Liver (tissue), 8 donors: ENCODE measurements at regions not wholly inside any gene's neighbourhood (a gene's known extent, or its start where the extent isn't known, plus 50 kb on each side); places are given as distances from the start of the nearest gene placed in this dataset.

Experiments
- DNase-seq: peaks from one replicate; pipeline ENCODE4 v3.0.0-alpha.2; 2017; ENCODE audit warnings: low spot score
- H3K27ac ChIP-seq, 2 donors: one replicate each; pipeline ENCODE4 v1.7.0; 2013; ENCODE audit warnings: inconsistent platforms in 2 of 2, low read length in 2 of 2, control low read depth in 1 of 2, low read depth in 1 of 2, mild to moderate bottlenecking in 1 of 2
- H3K27me3 ChIP-seq, 4 donors: one replicate each; pipeline versions ENCODE4 v1.6.1 to v1.7.0; 2013; ENCODE audit warnings: low read length in 3 of 4, inconsistent platforms in 1 of 4, mild to moderate bottlenecking in 1 of 4, moderate library complexity in 1 of 4; ENCODE audit not compliant: control insufficient read depth in 4 of 4, insufficient read depth in 4 of 4
- H3K36me3 ChIP-seq, 4 donors: one replicate each; pipeline versions ENCODE4 v1.6.1 to v1.7.0; 2013; ENCODE audit warnings: low read length in 3 of 4, mild to moderate bottlenecking in 3 of 4, low read depth in 1 of 4, moderate library complexity in 1 of 4; ENCODE audit not compliant: control insufficient read depth in 4 of 4, insufficient read depth in 3 of 4
- H3K4me1 ChIP-seq, 4 donors: one replicate each; pipeline versions ENCODE4 v1.6.1 to v1.7.0; 2013; ENCODE audit warnings: low read length in 3 of 4, mild to moderate bottlenecking in 3 of 4, moderate library complexity in 1 of 4; ENCODE audit not compliant: control insufficient read depth in 4 of 4, insufficient read depth in 4 of 4
- H3K4me3 ChIP-seq, 3 donors: one replicate each; pipeline versions ENCODE4 v1.6.1 to v1.7.0; 2013; ENCODE audit warnings: low read length in 3 of 3, control low read depth in 1 of 3, low read depth in 1 of 3, mild to moderate bottlenecking in 1 of 3
- H3K9ac ChIP-seq, 2 donors: one replicate each; pipeline ENCODE4 v1.7.0; 2013; ENCODE audit warnings: low read length in 2 of 2, mild to moderate bottlenecking in 2 of 2, moderate library complexity in 2 of 2, control low read depth in 1 of 2, low read depth in 1 of 2
- H3K9me3 ChIP-seq, 4 donors: one replicate each; pipeline versions ENCODE4 v1.6.1 to v1.7.0; 2013; ENCODE audit warnings: low read length in 3 of 4; ENCODE audit not compliant: control insufficient read depth in 4 of 4
- CTCF ChIP-seq: fragments of 150-350 bp; IDR thresholded peaks from 2 replicates; pipeline ENCODE4 v1.5.1; 2017; ENCODE audit warnings: improper control_type of control experiment, low read depth, low read length; ENCODE audit not compliant: missing input control
- EGR1 ChIP-seq, 2 donors: IDR thresholded peaks; 2 replicates each; pipeline ENCODE4 v1.6.1; 2016 to 2018; ENCODE audit warnings: antibody characterized with exemption in 2 of 2, low read depth in 2 of 2
- FOXA1 ChIP-seq: IDR thresholded peaks from 2 replicates; pipeline ENCODE4 v1.6.1; 2016; ENCODE audit warnings: antibody characterized with exemption
- FOXA2 ChIP-seq: IDR thresholded peaks from 2 replicates; pipeline ENCODE4 v1.6.1; 2016; ENCODE audit warnings: antibody characterized with exemption
- JUND ChIP-seq, 2 donors: IDR thresholded peaks; 2 replicates each; pipeline ENCODE4 v1.6.1; 2016; ENCODE audit warnings: antibody characterized with exemption in 2 of 2
- MAX ChIP-seq: IDR thresholded peaks from 2 replicates; pipeline ENCODE4 v1.6.1; 2016; ENCODE audit warnings: antibody characterized with exemption
- NR2F2 ChIP-seq: IDR thresholded peaks from 2 replicates; pipeline ENCODE4 v1.6.1; 2016; ENCODE audit warnings: antibody characterized with exemption
- RAD21 ChIP-seq, 2 donors: IDR thresholded peaks; 2 replicates each; pipeline ENCODE4 v1.6.1; 2016; ENCODE audit warnings: antibody characterized with exemption in 2 of 2, mild to moderate bottlenecking in 2 of 2
- REST ChIP-seq: IDR thresholded peaks from 2 replicates; pipeline ENCODE4 v1.6.1; 2016; ENCODE audit warnings: antibody characterized with exemption, mild to moderate bottlenecking
- RXRA ChIP-seq, 2 donors: IDR thresholded peaks; 2 replicates each; pipeline ENCODE4 v1.6.1; 2017 to 2018; ENCODE audit warnings: antibody characterized with exemption in 2 of 2, mild to moderate bottlenecking in 1 of 2
- SP1 ChIP-seq: IDR thresholded peaks from 2 replicates; pipeline ENCODE4 v1.6.1; 2018; ENCODE audit warnings: antibody characterized with exemption, mild to moderate bottlenecking
- TAF1 ChIP-seq: conservative IDR thresholded peaks from 2 replicates; pipeline ENCODE4 v1.6.1; 2016; ENCODE audit warnings: antibody characterized with exemption, mild to moderate bottlenecking
- YY1 ChIP-seq: IDR thresholded peaks from 2 replicates; pipeline ENCODE4 v1.6.1; 2016; ENCODE audit warnings: antibody characterized with exemption, mild to moderate bottlenecking
- WGBS: extraction: QIAGEN DNeasy Blood & Tissue Kit; methylation state at CpG from one replicate; pipeline ENCODE4 v1.1.7; 2013; 5-methylcytosine and 5-hydroxymethylcytosine counted together
- donor health status: healthy.
- donor health status: healthy.
- donor health status: healthy.
- donor health status: healthy.
- donor health status: healthy.

DNA sequence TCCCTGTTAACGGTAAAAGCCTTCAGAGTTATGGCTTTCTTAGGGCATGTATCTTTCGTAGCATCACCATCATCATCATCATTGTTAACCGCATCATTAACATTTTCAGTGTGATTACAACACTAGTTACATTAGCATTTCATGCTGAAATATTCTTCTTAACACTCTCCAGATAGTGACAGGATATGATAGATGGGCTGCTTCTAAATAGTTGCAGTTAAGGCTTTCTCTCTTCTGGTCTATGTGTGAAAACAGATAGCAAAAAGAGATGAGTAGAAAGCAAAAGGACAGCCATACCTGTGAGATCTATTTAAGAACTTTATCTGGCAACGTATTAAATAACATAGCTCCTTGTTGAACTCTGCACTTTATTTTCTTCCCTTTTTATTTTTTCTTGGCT lies 1069.8 kb downstream of the ADGRL3 start:
- TF ChIP-seq JUND (IDR thresholded peaks at IDR 0.05) (no peak), TAF1 (no peak), YY1 (no peak)
- no peak for DNase-seq
- Histone ChIP-seq H3K4me3 (no peak overlapping the region), H3K36me3 (no peaks in the 10 kb centered on the region), H3K9me3 (no peaks in the 10 kb centered on the region), H3K27me3 (no peaks in the 10 kb centered on the region), H3K4me1 (no peaks in the 10 kb centered on the region), H3K9ac (no peak overlapping the region), H3K27ac (no peak overlapping the region)
- 86% methylated on average over 4 of the region's 4 CpGs for WGBS

DNA sequence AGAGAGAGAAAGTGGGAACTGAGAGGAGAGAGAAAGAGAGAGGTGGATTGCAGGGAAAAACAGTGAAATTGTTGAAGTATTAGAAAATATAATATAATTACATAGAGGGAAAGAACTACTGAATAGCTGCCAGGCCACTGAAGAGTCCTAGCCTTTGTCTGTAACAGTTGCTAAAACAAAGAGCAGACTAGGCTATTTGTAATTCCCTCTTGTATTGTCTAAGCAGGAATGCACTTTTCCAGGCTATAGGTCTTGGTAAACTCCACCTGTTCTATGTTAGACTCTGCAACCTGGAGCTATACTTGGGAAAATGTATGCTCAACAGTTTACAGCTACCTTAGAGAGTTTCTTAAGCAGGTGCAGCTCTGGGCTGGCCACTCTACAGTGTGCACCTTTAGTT lies 1063.3 kb downstream of the ADGRL3 start:
- no peak for TF ChIP-seq EGR1 (IDR thresholded peaks at IDR 0.05; ENCODE audit: low read depth in 2 of 2)
- TF ChIP-seq JUND (IDR thresholded peaks at IDR 0.05): no peak
- TF ChIP-seq FOXA1: no peak
- TF ChIP-seq RXRA (IDR thresholded peaks at IDR 0.05): no peak
- no peak for TF ChIP-seq RAD21 (IDR thresholded peaks at IDR 0.05)
- TF ChIP-seq MAX: no peak
- TF ChIP-seq REST: no peak
- TF ChIP-seq SP1: no peak
- Histone ChIP-seq H3K4me3 (no peak overlapping the region), H3K27me3 (peaks cover 0 to 2% (median 0%) of the 10 kb centered on the region in 4 donors), H3K9ac (no peak overlapping the region), H3K27ac (no peak overlapping the region), H3K36me3 (no peaks in the 10 kb centered on the region), H3K9me3 (no peaks in the 10 kb centered on the region), H3K4me1 (no peaks in the 10 kb centered on the region)
- DNase-seq: no peak

DNA sequence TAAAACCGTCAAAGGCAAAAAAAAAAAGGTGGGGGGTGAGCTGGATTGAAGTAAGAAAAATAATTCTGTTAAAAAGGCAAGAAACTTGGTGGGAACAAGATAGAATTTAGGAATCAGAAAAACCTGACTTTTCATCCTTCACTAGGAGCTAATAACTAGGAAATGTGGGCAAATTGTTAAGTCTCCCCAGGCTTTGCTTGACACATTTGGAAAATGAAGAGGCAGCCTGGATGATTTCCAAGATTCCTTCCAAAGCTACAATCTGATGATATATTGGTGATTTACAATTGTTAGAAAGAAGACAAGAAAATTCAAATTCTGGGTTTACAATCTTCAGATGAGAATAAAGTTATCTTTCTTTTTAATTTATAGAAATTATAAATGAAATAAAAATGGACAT lies 1062.5 kb downstream of the ADGRL3 start:
- Histone ChIP-seq H3K4me1 (no peaks in the 10 kb centered on the region), H3K27ac (no peak overlapping the region), H3K9me3 (no peaks in the 10 kb centered on the region), H3K4me3 (no peak overlapping the region), H3K27me3 (peaks cover 0 to 2% (median 0%) of the 10 kb centered on the region in 4 donors), H3K36me3 (no peaks in the 10 kb centered on the region), H3K9ac (no peak overlapping the region)
- no peak for TF ChIP-seq MAX
- no peak for TF ChIP-seq FOXA1
- TF ChIP-seq TAF1: no peak
- no peak for TF ChIP-seq RXRA (IDR thresholded peaks at IDR 0.05)
- no peak for TF ChIP-seq FOXA2
- TF ChIP-seq CTCF: no peak
- no peak for TF ChIP-seq NR2F2
- 57% methylated on average over 1 of the region's 1 CpG for WGBS
- DNase-seq: no peak
